Stimulated activated CD4-positive, alpha-beta T cell treated with anti-CD3 and anti-CD28 coated beads, Interleukin-2, amount 100 ng/mL, for 48 hours (primary cell): ENCODE measurements at regions not wholly inside any gene's neighbourhood (a gene's known extent, or its start where the extent isn't known, plus 50 kb on each side); places are given as distances from the start of the nearest gene placed in this dataset.
"Not testable (repeated sequence)": the region's sequence is repeated elsewhere in the genome, so short reads cannot be mapped to it uniquely, and the experiment has no call there.

ENCODE experiments used
- DNase-seq, 2 donors: peaks; one replicate each; pipeline ENCODE4 v3.0.0-alpha.2; 2020

DNA sequence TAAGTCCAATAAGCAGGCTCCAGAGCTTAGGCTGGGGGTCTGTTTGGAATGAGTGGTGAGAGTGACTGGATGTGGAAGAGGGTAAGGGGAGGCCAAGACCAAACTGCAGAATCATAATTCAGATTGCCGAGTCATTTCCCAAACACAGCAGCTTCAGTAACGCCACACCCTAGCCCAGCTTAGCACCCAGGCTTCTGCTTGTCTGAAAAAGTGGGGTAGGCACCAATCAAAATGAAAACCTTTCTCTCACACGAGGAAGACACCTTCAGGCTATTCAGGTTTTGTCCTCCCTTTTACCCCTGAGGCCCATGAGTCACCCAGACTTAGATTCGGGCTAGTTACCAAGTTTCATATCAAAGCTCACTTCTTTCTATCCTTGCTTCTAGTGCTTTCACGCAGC is 306.1 kb downstream of the DAD1 start:
- DNase-seq: no peak

- DNase-seq: no peak
Observed at GRCh38 chr14:22282417-22282816, 306.6 kb downstream of the DAD1 start.

GRCh38 chr14:22281447-22281874 is 307.6 kb downstream of the DAD1 start:
- not testable (repeated sequence) for DNase-seq

DNA sequence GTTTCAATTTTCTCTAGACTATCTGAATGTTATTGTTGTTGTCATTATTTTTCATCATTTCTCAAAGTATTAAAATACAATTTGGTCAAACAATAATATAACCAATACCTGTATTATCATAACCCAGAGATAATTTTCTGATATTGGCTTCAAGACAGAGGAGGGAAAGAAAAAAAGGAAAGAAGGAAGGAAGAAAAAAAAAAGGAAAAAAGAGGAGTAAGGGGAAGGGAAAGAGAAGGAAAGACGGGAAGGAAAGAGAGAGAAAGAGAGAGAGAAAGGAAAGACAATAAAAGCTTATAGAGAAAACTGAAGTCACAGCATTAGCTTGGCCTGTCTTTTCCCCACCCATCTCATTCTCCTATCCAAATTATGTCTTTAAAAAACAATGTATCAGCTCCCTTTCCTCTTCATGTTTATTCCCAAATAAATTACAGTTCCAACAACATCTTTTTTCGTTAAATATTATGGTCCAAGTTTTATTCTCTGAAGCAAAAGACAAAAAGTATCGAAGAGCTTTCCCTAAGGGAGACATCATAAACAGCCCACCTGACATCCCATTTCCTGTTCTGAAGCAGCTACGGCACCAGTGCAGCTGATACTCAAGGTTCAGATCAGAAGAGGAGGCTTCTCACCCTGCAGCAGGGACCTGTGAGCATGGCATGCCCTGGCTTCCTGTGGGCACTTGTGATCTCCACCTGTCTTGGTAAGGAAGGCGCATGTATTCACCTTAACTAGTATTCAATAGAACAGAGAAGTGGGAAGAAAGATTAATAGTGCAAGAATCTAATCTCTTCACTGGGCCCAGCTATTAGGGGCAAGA is 308.3 kb downstream of the DAD1 start:
- DNase-seq: no peak

DNA sequence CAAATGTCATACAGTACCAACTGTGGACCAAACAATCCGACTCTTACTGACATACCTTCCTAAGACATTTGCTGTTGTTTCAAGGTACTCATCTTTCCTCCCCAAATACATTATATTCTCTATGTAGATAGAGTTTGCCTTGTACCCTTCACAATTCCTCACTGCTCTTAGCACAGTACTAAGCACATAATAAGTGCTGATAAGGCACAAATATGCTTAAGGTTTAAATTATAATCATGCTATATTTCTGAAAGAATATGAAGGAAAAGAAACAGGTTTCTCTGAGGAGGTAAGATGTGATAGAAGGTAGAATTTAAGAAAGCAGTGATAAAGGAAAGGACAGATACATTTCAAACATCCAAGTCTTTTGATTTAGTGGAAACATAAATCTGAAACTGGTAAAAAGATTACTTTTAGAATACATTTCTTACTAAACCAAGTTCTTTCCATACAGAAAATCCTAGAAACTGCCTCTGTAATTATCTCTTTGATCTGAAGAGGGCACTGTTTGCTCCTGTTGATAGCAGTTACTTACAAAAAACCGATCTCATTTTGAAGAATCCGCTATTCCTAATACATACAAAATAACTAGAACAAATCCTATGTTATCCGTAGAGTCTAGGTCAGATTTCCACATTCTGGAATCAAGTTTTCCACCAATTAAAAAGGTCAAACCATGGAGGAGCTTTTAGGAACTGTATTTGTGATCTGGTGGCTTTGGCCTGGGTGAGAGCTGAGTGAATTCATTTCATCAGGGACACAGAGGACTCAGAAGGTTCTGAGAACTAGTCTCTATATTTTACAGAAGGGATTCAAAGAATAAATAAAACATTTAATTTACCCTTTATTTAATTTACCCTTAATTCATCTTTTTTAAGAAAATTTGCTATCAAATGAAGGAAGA is 311.9 kb downstream of the DAD1 start:
- DNase-seq: no peak

- DNase-seq: no peak
Observed at GRCh38 chr14:22271838-22272799, 316.9 kb downstream of the DAD1 start.

DNA sequence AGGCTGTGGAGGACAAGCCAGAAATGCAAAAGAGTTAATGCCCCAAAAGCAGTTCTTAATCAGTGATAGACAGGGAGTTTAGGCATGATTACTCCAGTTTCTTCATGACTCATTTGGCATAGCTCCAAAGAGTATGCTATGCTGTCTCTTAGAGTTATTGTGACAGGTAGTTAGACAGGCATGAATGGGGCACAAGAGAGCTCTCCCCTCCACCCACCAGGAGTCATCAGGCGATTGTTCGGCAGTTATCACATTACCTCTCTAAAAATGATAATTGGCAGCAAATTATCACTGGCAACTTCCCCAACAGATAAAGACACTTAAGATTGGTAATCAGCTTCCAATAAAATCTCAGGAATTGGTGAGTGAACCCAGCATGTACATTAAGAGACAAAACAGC is 320.1 kb downstream of the DAD1 start:
- DNase-seq: no peak

DNA sequence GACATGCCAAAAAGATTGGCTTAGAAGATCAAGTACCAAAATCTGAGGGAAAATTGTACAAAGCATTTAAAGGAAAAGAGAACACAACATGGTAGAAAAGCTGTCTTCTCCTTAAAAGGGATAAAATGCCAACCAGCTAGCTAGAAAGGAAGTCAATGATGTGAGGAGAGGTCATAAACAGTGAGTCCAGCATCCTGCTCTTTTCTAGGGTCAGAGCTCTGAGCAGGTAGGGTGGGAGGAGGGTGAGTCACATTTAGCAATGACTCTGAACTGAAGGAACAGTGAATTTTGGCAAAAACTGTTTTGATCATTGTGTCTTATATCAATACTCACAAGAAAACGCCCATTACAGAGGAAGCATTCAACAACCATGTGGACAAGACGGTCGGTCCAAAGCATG is 322.3 kb downstream of the DAD1 start:
- no peak for DNase-seq

DNA sequence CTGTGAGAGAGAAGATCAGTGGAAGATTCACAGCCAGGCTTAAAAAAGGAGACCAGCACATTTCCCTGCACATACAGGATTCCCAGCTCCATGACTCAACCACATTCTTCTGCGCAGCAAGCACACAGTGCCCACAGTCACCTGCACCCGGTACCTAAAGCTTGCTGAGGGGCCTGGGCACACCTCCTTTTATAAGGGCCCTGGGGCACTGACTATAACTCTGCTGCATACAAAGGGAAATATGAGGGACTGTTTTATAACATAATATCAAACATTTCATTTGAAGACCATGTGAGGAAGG is 322.9 kb downstream of the DAD1 start:
- no peak for DNase-seq

GRCh38 chr14:22265319-22266141 is 323.5 kb downstream of the DAD1 start:
- DNase-seq: no peak

DNA sequence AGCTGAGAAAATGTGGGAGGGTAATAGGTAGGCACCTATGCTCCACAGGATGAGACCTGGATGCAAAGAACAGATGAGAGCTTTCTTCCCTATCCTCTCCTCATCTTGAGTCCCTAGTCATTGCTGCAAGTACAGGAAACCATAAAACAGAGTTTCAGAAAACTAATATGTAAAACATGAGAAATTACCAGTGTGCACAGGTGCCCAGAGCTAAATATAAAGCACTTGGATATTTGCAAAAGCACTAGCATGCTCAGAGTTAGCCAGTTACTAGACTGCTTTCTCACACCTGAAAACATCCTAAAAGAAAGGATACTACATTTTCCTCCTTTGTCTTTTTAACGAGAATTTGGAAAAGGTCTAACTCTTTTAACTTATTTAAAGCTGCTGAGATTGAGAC is 324.3 kb downstream of the DAD1 start:
- no peak for DNase-seq

- no peak for DNase-seq
Observed at GRCh38 chr14:22263961-22264360, 325.1 kb downstream of the DAD1 start.

DNA sequence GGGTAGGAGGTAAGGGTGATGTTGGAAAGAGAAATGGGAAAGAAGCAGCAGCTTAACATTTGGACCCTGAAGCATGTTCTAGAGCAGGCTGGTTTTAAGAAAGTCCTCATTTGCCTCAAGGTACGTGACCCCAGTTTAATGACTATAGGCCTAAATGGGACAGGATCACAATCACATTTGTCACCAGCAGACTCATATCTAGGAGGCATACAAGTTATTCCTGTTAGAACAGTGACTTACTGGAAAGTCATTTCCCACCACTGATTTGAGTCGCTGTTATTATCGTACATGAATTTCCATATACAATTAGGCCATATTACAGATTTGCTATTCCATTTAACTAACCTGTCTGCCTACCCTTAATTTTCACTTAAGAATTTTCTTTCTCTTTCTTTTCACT is 326.1 kb downstream of the DAD1 start:
- no peak for DNase-seq

DNA sequence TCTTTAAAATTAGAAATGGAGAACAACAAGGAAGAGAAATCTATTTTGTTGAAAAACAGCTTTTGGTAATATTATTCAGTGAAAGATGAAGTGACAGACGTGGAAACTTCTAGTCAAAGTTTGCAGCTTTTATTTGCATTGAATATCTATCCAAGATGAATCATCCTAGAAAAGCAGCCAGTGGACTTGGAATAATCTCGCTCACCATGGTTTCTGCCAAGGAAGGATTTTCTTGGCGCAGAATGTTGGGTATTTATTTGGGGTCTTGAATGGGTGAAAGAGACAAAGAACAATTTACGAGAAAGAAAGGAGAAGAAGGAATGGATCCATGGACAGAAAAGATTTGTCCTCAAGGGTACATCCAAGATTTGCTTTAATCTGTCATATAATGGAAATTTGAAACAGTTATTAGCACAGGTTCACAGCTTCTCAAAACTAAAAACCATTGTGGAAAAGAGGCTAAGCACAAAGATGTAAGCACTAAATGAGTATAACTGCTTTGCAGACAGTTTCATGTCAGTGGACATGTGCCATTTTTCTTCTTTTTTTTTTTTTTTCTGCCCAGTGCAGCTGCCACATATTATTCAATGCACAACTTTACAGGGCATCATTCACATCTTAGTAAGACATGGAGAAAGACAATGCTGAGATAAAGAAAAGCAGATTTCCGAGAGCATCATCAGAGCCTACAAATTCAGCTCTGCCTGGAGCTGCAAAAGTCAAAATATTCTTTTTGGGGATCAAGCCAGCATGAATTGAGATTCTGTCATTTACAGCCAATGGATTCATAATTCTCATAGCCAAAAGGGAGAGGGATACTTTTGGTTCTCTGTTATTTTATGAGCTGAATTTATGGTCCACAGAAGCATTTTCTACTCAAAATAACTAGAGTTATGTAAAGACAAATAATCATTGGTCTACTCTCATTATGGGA is 333.7 kb downstream of the DAD1 start:
- DNase-seq: no peak

DNA sequence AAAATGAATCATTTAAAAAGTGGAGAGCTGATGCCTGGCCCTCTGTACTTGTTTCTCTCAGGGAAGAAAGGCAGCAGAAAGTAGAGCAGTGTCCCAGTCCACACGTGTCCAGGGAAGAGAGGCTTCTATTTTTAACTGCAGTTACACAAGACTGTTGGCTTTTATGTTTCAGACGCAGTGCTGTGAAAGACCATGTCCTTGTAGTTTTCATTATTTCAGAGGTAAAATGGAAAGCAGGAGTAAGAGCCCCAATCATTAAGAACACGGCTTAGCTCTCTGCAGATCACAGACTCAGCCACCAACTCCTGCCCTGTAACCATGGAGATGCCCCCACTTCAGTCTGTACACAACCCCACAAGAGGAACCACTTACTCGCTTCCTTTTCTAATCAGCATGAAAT is 336.3 kb downstream of the DAD1 start:
- DNase-seq: no peak

- DNase-seq: no peak
Observed at GRCh38 chr14:22251090-22251489, 337.9 kb downstream of the DAD1 start.

GRCh38 chr14:22249770-22250169 is 339.3 kb downstream of the DAD1 start:
- DNase-seq: no peak

DNA sequence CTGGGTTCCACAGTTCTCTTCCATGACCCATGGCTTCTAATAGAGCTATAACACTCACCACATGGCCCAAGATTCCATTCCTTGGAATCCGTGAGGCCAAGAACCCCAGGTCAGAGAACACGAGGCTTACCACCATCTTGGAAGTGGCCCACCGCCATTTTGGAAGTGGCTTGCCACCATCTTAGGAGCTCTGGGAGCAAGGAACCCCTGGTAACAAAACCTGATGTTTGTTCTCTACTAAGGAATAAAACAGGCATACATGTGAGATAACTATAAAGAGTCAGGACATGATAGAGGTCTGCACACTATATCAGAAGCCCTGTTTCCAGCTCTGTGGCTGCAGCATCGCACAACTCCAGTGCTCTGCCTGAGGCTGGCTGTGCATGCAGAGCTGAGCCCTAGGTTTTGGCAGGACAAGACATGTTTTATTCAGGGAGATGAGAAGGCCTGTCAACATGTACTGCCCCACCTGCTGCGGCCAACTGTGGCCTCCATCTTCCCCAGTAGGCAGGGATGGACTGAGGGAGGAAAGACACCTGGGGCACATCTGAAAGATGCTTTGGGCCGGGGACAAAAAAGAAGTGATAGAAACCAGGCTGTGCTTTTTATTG is 344.9 kb downstream of the DAD1 start:
- no peak for DNase-seq

- not testable (repeated sequence) for DNase-seq
Observed at GRCh38 chr14:22238320-22238719, 350.7 kb downstream of the DAD1 start.

GRCh38 chr14:22233377-22233776 is 355.6 kb downstream of the DAD1 start:
- DNase-seq: no peak

GRCh38 chr14:22232933-22233332 is 356.1 kb downstream of the DAD1 start:
- DNase-seq: no peak
